Aorta (tissue), 5 donors: ENCODE measurements at regions not wholly inside any gene's neighbourhood (a gene's known extent, or its start where the extent isn't known, plus 50 kb on each side); places are given as distances from the start of the nearest gene placed in this dataset.

Source experiments
- ATAC-seq: fragments of 200-7000 bp; cut with Tn5 transposase; one replicate; pipeline ENCODE4 v1.9.1; 2022; ENCODE audit warnings: moderate library complexity; ENCODE audit not compliant: low FRiP score
- DNase-seq, 2 donors: peaks; one replicate each; pipeline ENCODE4 v3.0.0-alpha.2; 2020
- H3K27ac ChIP-seq, 2 donors: one replicate each; pipeline ENCODE4 v1.5.1; 2013; ENCODE audit warnings: low read length in 2 of 2, mild to moderate bottlenecking in 2 of 2, moderate library complexity in 2 of 2, control low read depth in 1 of 2, inconsistent platforms in 1 of 2, low read depth in 1 of 2
- H3K27me3 ChIP-seq, 2 donors: one replicate each; pipeline ENCODE4 v1.6.1; 2013; ENCODE audit warnings: control low read depth in 1 of 2, low read length in 1 of 2, mild to moderate bottlenecking in 1 of 2, moderate library complexity in 1 of 2; ENCODE audit not compliant: insufficient read depth in 2 of 2, control insufficient read depth in 1 of 2
- H3K36me3 ChIP-seq, 2 donors: one replicate each; pipeline ENCODE4 v1.6.1; 2013; ENCODE audit warnings: control low read depth in 1 of 2, low read length in 1 of 2, mild to moderate bottlenecking in 1 of 2; ENCODE audit not compliant: insufficient read depth in 2 of 2, control insufficient read depth in 1 of 2
- H3K4me1 ChIP-seq, 2 donors: one replicate each; pipeline ENCODE4 v1.6.1; 2013; ENCODE audit warnings: low read length in 2 of 2, control low read depth in 1 of 2, mild to moderate bottlenecking in 1 of 2, moderate library complexity in 1 of 2; ENCODE audit not compliant: insufficient read depth in 2 of 2, control insufficient read depth in 1 of 2
- H3K4me3 ChIP-seq, 2 donors: one replicate each; pipeline ENCODE4 v1.5.1; 2013; ENCODE audit warnings: low read length in 2 of 2, control low read depth in 1 of 2, mild to moderate bottlenecking in 1 of 2
- H3K9me3 ChIP-seq: one replicate; pipeline ENCODE4 v1.6.1; 2013; ENCODE audit warnings: mild to moderate bottlenecking, low read length; ENCODE audit not compliant: control insufficient read depth
- WGBS, 2 donors: extraction: QIAGEN DNeasy Blood & Tissue Kit; methylation state at CpG; one replicate each; pipeline ENCODE4 v1.1.7; 2013; 5-methylcytosine and 5-hydroxymethylcytosine counted together
- intact Hi-C, 2 donors: fragments of 100-400 bp; cut with DNase I; formaldehyde crosslinking; loops; one replicate each; pipeline versions ENCODE4 v1.14.2 to v1.15.0; 2022
- donor health status: healthy with polysubstance abuse.
- donor health status: Bipolar disorder and iron deficiency.
- donor health status: DM: no; HTN: no; CAD: no.
- donor health status: DM: no; HTN: no; CAD: no.
- donor health status: DM: yes; HTN: yes; CAD: no.

DNA sequence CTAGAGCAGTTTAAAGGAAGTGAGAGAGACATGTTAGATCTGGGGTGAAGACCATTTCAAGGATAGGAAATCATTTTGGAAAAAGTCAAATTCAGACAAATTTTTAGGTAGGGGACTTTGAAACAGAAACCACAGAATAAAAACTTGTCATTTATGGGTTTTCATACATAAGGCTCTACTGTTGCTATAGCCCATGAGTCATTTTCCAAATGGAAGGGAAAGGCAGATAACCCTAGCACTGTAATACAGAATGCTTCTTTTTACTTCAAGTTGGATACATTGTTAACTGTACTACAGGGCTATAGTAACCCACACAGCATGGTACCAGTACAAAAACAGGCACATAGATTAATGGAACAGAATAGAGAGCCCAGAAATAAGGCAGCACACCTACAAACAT, 455.4 kb downstream of the EBF1 start:
- ATAC-seq (no peak), DNase-seq (no peak)
- Histone ChIP-seq H3K4me3 (no peak overlapping the region), H3K9me3 (no peaks in the 10 kb centered on the region), H3K36me3 (no peaks in the 10 kb centered on the region), H3K4me1 (no peaks in the 10 kb centered on the region), H3K27ac (no peak overlapping the region), H3K27me3 (no peaks in the 10 kb centered on the region)
- intact Hi-C loops, result no loop called here

DNA sequence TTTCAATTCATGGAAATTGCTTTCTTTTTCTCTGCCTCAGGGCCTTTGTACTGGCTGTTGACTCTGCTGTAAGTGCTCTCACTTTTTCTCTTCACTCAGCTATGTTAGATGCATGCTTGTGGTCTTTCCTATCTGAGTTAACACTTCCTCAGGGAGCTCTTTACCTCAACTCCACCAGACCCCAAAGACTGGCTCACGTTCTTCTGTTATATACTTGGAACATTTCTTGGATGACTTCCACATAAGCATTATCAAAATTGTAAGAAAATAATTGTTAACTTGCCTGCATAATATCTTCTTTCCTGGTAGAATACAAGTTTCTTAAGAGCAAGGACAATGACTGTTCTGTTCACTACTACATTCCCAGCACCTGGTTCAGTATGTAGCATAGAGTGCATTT, 455.9 kb downstream of the EBF1 start:
- no peak for ATAC-seq
- Histone ChIP-seq H3K9me3 (no peaks in the 10 kb centered on the region), H3K27ac (no peak overlapping the region), H3K36me3 (no peaks in the 10 kb centered on the region), H3K4me3 (no peak overlapping the region), H3K4me1 (no peaks in the 10 kb centered on the region), H3K27me3 (no peaks in the 10 kb centered on the region)
- no peak for DNase-seq
- intact Hi-C loops, result no loop called here
- WGBS, 2 donors, result 61 to 63% methylated on average over 1 of the region's 1 CpG

DNA sequence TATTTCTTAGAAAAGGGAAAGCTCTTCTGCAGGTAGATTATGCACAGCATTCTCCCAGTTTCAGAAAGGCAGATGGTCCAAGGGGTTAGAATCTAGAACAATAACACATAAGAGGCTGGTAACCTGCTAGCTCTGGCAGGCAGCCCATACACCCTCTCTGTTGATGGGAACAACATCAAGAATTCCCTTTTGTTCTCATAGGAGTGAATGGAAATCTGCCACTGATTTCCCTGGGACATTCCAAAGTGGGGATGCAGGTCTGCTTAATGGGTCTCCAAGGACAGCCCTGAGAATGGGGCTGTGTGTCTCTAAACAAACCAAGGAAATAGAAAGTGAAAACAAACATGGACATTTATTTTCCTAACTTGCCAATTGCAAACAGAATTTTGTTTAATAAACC, 456.8 kb downstream of the EBF1 start:
- no peaks in the 10 kb centered on the region for H3K9me3 ChIP-seq
- intact Hi-C loops, result no loop called here
- no peaks in the 10 kb centered on the region for H3K4me1 ChIP-seq
- H3K36me3 ChIP-seq, result no peaks in the 10 kb centered on the region
- H3K27me3 ChIP-seq, result no peaks in the 10 kb centered on the region
- no peak for ATAC-seq
- H3K27ac ChIP-seq, result no peak overlapping the region
- no peak overlapping the region for H3K4me3 ChIP-seq
- no peak for DNase-seq

DNA sequence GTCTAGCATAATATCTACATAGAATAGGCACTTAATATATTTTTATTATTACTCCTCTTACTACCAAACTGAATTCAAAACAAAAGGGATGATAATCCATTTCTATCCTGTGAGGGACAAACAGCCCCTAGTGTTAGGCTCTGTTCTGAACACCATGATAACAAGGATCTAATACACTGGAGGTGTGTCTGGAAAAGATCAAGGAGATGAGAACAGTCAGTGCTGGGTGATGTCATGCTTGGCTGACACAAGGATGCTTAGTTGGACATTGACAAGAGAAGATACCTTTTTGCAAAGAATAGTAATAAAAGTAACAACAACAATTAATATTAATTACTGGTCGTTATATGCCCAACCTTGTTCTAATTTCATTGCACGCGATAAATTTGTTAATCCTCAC, 458.7 kb downstream of the EBF1 start:
- no peaks in the 10 kb centered on the region for H3K27me3 ChIP-seq
- H3K36me3 ChIP-seq, result no peaks in the 10 kb centered on the region
- intact Hi-C loops, result no loop called here
- H3K4me3 ChIP-seq, result no peak overlapping the region
- H3K27ac ChIP-seq, result no peak overlapping the region
- H3K9me3 ChIP-seq, result no peaks in the 10 kb centered on the region
- 95 to 96% methylated on average over 3 of the region's 3 CpGs for WGBS, 2 donors
- H3K4me1 ChIP-seq, result no peaks in the 10 kb centered on the region
- no peak for ATAC-seq
- no peak for DNase-seq

DNA sequence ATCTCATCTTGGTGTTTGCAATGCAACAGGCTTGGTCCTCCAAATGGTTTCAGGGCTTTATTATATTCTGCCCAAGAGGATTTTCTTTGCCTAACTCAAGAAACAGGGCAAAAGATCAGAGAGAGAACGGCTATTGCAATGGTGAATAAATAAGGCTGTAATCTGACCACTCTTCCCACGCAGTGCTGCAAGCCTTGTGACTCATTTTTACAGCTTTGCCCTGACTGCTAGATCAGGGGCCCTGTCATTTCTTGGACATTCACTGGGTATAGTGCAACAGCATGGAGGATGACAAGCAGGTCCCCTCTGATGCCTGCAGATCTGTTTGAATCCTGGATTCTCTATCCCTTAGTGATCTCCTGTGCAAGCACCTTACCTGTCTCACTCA, 459.1 kb downstream of the EBF1 start:
- DNase-seq (no peak), ATAC-seq (no peak)
- H3K27ac ChIP-seq, result no peak overlapping the region
- intact Hi-C loops, result no loop called here
- H3K4me3 ChIP-seq, result no peak overlapping the region
- no peaks in the 10 kb centered on the region for H3K4me1 ChIP-seq
- WGBS, 2 donors, result 77 to 82% methylated on average over 2 of the region's 2 CpGs
- H3K36me3 ChIP-seq, result no peaks in the 10 kb centered on the region
- no peaks in the 10 kb centered on the region for H3K9me3 ChIP-seq
- no peaks in the 10 kb centered on the region for H3K27me3 ChIP-seq

DNA sequence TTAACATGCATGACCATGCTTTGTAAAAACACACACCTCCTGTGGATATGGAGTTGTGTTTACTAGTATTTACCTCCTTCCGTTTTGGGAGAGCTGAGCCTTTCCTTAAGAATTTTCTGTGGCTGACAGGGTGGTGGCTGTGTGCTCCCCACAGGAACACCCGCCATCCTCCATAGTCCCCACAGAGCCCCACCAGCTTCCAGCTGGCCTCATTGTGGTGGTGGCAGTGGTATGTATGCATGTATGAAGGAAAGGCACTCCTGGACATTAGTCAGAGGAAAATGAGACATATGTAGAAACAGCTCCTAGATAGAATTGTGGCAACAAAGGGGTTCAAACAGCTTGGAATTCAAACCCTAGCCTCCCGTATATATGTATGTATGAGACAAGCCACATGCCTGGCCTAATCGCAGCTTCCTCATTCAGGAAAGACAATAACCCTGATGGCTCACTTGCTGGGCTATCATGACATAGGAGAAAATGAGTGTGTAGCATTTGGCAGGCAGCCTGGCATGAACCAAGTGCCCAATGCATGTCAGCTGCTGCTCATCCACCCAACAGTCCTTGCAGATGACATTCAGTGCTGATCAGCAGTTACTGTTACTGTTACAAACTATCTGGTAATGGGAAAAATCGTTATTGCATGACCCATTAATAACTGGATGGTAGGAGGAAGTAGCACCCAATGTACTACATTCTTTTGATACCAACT, 459.7 kb downstream of the EBF1 start:
- H3K27ac ChIP-seq, result no peak overlapping the region
- H3K9me3 ChIP-seq, result no peaks in the 10 kb centered on the region
- no peaks in the 10 kb centered on the region for H3K4me1 ChIP-seq
- no peaks in the 10 kb centered on the region for H3K27me3 ChIP-seq
- intact Hi-C loops, result no loop called here
- no peak for ATAC-seq
- H3K4me3 ChIP-seq, result no peak overlapping the region
- H3K36me3 ChIP-seq, result no peaks in the 10 kb centered on the region
- DNase-seq, result no peak
- WGBS, 2 donors, result 89 to 91% methylated on average over 5 of the region's 5 CpGs

DNA sequence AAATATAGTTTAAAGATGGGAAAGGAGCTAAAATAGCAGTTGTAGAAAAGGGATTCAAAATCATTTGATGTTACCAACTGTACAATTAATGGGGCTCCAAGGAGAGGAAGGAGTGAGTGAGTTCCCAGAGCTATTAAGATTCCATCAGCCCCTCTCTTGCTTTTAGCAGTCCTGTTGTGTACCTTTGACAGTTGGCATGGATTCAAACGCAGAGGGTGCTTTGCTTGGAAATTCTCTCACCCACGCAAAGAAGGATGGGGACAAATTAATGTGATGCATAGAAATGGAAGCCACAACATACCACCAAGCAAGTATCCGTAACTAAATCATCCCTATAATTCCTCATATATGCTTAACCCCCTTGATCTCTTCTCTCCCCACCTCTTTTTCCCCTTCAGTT, 461.3 kb downstream of the EBF1 start:
- H3K36me3 ChIP-seq, result no peaks in the 10 kb centered on the region
- H3K27ac ChIP-seq, result no peak overlapping the region
- H3K9me3 ChIP-seq, result no peaks in the 10 kb centered on the region
- ATAC-seq (no peak), DNase-seq (no peak)
- no peak overlapping the region for H3K4me3 ChIP-seq
- intact Hi-C loops, result no loop called here
- WGBS, 2 donors, result 61 to 71% methylated on average over 3 of the region's 3 CpGs
- no peaks in the 10 kb centered on the region for H3K4me1 ChIP-seq
- no peaks in the 10 kb centered on the region for H3K27me3 ChIP-seq

DNA sequence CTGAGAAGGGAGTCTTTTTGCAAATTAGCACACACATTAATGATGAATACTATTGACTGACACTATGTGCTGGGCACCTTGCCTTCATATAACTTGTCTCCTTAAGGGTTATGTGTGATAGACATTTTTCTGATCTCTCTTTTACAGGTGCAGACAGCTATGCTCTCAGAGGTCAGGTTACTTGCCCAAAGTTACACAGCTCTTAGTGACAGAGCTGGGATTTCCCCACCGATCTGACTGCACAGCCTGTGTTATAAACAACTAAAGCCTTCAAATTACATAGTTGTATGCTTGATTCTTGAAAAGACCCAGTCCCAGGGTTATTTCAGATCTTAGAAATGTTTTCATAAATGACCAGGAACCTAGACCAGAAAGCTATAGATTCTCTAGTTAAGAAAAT, 462.7 kb downstream of the EBF1 start:
- Histone ChIP-seq H3K4me3 (no peak overlapping the region), H3K36me3 (no peaks in the 10 kb centered on the region), H3K9me3 (no peaks in the 10 kb centered on the region), H3K27me3 (no peaks in the 10 kb centered on the region), H3K27ac (no peak overlapping the region), H3K4me1 (no peaks in the 10 kb centered on the region)
- 27 to 41% methylated on average over 1 of the region's 1 CpG for WGBS, 2 donors
- intact Hi-C loops, result no loop called here
- ATAC-seq (no peak), DNase-seq (no peak)

DNA sequence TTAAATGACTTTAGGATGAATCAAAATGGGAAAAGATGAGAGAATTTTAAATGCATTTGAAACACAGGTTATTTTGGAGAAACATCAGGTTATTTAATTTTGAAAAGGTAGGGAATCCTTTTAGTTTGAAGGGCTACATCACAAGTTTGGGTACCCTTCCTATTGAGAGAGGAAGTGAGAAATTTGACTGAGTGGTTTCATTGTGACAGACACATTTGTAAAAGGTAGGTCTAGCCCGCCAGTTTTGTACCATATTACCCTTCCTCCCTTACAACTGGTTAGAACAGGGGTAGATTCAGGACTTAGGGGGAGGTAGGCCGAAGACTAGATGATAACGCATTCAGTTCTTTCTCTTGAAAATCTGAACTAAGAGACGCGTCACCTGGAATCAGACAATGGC, 464.2 kb downstream of the EBF1 start:
- DNase-seq (no peak), ATAC-seq (no peak)
- intact Hi-C loops, result no loop called here
- Histone ChIP-seq H3K4me1 (no peaks in the 10 kb centered on the region), H3K27me3 (no peaks in the 10 kb centered on the region), H3K4me3 (no peak overlapping the region), H3K9me3 (peaks cover 1% of the 10 kb centered on the region), H3K36me3 (no peaks in the 10 kb centered on the region), H3K27ac (no peak overlapping the region)
- 97% methylated on average over 5 of the region's 5 CpGs for WGBS, 2 donors
